ENCODE measurements at regions not wholly inside any gene's neighbourhood (a gene's known extent, or its start where the extent isn't known, plus 50 kb on each side); places are given as distances from the start of the nearest gene placed in this dataset.

GRCh38 chr5:175808711-175809110 is 62.7 kb upstream of the CPLX2 start:
- DNase-seq: no peak

- DNase-seq: no peak
Observed at GRCh38 chr5:175809531-175810121, 61.8 kb upstream of the CPLX2 start.

- DNase-seq: no peak
Observed at GRCh38 chr5:175810457-175810856, 60.9 kb upstream of the CPLX2 start.

- DNase-seq: no peak
Observed at GRCh38 chr5:175811589-175811988, 59.8 kb upstream of the CPLX2 start.

DNA sequence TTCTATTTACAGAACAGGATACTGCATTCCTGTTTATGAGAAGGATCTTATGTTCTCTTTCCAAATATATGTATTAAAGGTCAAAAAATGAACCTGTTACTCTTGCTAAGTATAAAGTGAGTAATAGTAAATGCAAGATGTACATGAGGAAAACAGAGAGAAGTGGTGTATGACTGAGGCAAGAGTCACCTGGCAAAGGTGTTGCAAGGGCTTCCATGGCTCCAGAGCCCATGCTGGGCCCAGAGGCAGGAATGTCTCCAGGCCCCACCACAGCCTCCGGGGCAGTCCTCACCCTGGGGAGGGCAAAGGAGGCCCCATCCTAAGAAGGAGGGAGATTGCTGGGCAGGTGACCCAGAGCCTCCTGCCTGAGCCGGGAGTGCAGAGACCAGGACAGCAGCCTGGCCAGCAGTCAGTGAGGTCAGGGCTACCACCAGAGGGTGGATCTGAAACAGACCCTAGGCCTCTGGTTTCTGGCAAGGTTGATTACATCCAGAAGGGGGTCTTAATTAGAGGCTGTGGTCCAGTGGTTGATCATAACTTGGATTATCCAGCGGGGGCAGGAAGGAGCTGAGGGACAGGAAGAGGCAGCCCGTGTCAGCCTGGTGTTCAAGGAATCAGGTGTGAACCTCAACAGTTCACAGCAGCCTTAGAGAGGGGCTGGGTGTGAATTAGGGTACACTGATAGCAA is 57.3 kb upstream of the CPLX2 start:
- no peak for DNase-seq

- DNase-seq: no peak
Observed at GRCh38 chr5:175814691-175815090, 56.7 kb upstream of the CPLX2 start.

DNA sequence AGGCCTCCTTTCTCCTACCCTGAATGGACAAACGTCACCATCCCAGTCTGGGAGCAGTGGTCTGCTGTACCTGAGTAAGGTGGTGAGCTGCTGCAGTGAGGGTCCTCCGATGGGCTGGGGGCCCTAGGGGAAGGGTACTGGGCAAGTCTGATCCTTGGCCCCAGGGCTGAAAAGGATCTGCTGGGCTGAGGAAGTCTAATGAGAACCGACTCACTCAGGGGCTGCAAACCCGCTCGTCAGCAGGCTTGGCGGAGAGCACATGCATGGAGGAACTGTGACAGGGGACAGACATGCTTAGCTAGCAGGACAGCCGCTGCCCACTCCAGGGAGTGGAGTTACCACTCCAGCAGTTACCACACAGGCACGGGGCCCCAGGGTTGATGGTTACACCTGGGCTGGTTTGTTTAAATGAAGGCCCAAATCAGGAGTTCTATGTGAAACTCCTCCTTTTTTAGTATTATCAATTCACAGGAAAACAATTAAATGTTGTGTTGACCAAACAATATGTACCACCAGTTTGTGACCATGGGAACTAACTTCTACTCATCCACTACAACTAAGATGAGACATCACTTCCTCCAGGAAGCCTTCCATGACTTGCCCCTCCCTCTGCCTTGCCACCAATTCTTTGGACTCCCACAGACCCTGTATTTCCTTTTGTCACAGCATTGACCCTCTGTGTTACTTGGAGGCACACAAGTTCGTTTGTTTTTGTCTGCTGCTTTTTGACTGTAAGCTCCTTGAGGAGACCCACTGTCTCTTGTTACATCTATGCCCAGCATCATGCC is 56.1 kb upstream of the CPLX2 start:
- no peak for DNase-seq

- no peak for DNase-seq
Observed at GRCh38 chr5:175816348-175816747, 55.0 kb upstream of the CPLX2 start.

GRCh38 chr5:175819090-175819425 is 52.3 kb upstream of the CPLX2 start:
- no peak for DNase-seq

- DNase-seq: no peak
Observed at GRCh38 chr5:175820230-175820629, 51.1 kb upstream of the CPLX2 start.
